ENCODE measurements at regions not wholly inside any gene's neighbourhood (a gene's known extent, or its start where the extent isn't known, plus 50 kb on each side); places are given as distances from the start of the nearest gene placed in this dataset.

DNA sequence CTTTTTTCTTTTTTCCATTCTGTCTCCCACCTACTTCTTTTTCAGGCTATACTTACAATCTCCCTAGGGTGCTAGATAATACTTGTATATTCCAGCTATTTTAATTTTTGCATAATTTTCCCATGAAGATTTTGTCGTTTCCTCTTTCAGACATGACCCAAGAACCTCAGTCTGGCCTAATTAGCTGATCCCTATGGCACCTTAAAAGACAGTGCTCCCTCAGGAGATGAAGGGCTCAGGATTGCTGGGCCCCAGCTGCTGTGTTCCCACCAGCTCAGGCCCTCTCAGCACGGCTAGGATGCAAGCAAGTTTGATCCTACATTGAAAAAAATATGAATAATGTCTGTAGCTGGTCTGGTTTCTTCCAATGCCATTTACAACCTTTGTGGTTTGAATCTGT is 55.0 kb upstream of the RGS5 start:
- DNase-seq (ENCODE audit: low read depth) = no peak

GRCh38 chr1:163258181-163258580 is 55.5 kb upstream of the RGS5 start:
- DNase-seq (ENCODE audit: low read depth) = peak; percentile 7

- peak; percentile 18 for DNase-seq (ENCODE audit: low read depth)
Measured at GRCh38 chr1:163263818-163264655, 57.7 kb upstream of the NUF2 start.

DNA sequence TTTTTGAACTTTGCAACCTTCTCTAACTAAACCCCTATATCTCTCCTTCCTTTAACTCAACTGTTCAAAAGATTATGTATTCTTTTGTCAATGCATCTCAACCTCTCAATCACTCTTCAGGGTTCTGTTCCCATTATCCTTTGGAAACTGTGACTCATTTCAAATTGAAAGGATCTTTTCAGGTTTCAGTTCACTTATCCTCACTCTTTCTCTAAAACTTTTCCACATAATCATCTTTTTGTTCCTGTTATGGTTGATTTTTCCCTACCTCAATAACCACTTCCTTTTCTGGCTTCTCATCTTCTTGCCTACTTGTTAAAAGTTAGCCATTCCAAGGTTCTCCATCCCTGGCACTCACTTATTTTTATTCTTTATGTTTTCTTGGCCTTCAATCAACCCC is 56.2 kb upstream of the NUF2 start:
- no peak for DNase-seq (ENCODE audit: low read depth)

- DNase-seq (ENCODE audit: low read depth) = no peak
Measured at GRCh38 chr1:163267962-163268361, 53.8 kb upstream of the NUF2 start.

- no peak for DNase-seq (ENCODE audit: low read depth)
Measured at GRCh38 chr1:163271535-163271934, 50.2 kb upstream of the NUF2 start.

All from iris pigment epithelial cell (primary cell).